ENCODE measurements at regions not wholly inside any gene's neighbourhood (a gene's known extent, or its start where the extent isn't known, plus 50 kb on each side); places are given as distances from the start of the nearest gene placed in this dataset.

GRCh38 chr2:5923957-5924945 is 232.1 kb downstream of the SOX11 start:
- H3K36me3 Mint-ChIP-seq (ENCODE audit: low read depth), result no peaks in the 10 kb centered on the region
- H3K4me3 Mint-ChIP-seq (ENCODE audit: unreplicated experiment), result no peak overlapping the region
- peaks cover 7% of the 10 kb centered on the region for H3K4me1 Mint-ChIP-seq (ENCODE audit: low read depth)
- H3K27me3 Mint-ChIP-seq (ENCODE audit: low read depth), result no peaks in the 10 kb centered on the region
- no peak overlapping the region for H3K27ac Mint-ChIP-seq (ENCODE audit: unreplicated experiment)
- TF ChIP-seq CTCF (IDR thresholded peaks at IDR 0.05), result no peak
- H3K9me3 Mint-ChIP-seq (ENCODE audit: low read depth), result peaks cover 8% of the 10 kb centered on the region
- no peak for DNase-seq (ENCODE audit: low spot score)

DNA sequence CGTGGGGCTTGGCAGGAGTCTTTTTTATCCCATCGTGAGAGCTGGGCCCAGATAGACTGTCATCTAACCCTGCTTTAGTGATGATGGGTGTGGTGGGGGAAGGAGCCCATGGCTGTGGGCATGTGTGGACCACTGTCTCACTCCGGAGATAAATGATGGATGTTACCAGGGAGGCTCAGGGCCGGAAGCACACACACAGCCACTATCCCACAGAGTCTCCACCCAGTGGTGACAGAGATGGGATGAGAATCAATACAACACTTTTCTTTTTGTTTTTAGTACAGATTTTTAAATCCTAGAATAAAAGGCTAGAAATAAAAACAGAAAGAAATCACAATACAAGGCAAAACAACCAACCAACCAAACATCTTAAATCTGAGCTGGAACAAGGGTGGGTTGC is 233.4 kb downstream of the SOX11 start:
- H3K36me3 Mint-ChIP-seq (ENCODE audit: low read depth), result no peaks in the 10 kb centered on the region
- peaks cover 13% of the 10 kb centered on the region for H3K9me3 Mint-ChIP-seq (ENCODE audit: low read depth)
- TF ChIP-seq CTCF (IDR thresholded peaks at IDR 0.05), result no peak

GRCh38 chr2:5926871-5927512 is 234.8 kb downstream of the SOX11 start:
- Mint-ChIP-seq H3K9me3 (ENCODE audit: low read depth) (peaks cover 15% of the 10 kb centered on the region), H3K27ac (ENCODE audit: unreplicated experiment) (no peak overlapping the region), H3K36me3 (ENCODE audit: low read depth) (no peaks in the 10 kb centered on the region), H3K4me1 (ENCODE audit: low read depth) (peaks cover 7% of the 10 kb centered on the region), H3K4me3 (ENCODE audit: unreplicated experiment) (no peak overlapping the region), H3K27me3 (ENCODE audit: low read depth) (no peaks in the 10 kb centered on the region)
- no peak for TF ChIP-seq CTCF (IDR thresholded peaks at IDR 0.05)
- DNase-seq (ENCODE audit: low spot score), result no peak

More for the DNA sequence above, 233.4 kb downstream of the SOX11 start:
- Mint-ChIP-seq H3K27ac (ENCODE audit: unreplicated experiment) (no peak overlapping the region), H3K4me1 (ENCODE audit: low read depth) (peaks cover 7% of the 10 kb centered on the region), H3K27me3 (ENCODE audit: low read depth) (no peaks in the 10 kb centered on the region), H3K4me3 (ENCODE audit: unreplicated experiment) (no peak overlapping the region)
- no peak for DNase-seq (ENCODE audit: low spot score)

GRCh38 chr2:5932556-5933469 is 240.6 kb downstream of the SOX11 start:
- peaks cover 4% of the 10 kb centered on the region for H3K27me3 Mint-ChIP-seq (ENCODE audit: low read depth)
- no peak overlapping the region for H3K27ac Mint-ChIP-seq (ENCODE audit: unreplicated experiment)
- H3K4me1 Mint-ChIP-seq (ENCODE audit: low read depth), result no peaks in the 10 kb centered on the region
- H3K36me3 Mint-ChIP-seq (ENCODE audit: low read depth), result no peaks in the 10 kb centered on the region
- no peak for TF ChIP-seq CTCF (IDR thresholded peaks at IDR 0.05)
- no peak overlapping the region for H3K4me3 Mint-ChIP-seq (ENCODE audit: unreplicated experiment)
- H3K9me3 Mint-ChIP-seq (ENCODE audit: low read depth), result peaks cover 15% of the 10 kb centered on the region
- no peak for DNase-seq (ENCODE audit: low spot score)

All from chondrocyte (in vitro differentiated cells).